Neural progenitor cell (in vitro differentiated cells): ENCODE measurements at regions not wholly inside any gene's neighbourhood (a gene's known extent, or its start where the extent isn't known, plus 50 kb on each side); places are given as distances from the start of the nearest gene placed in this dataset.

Source experiments
- DNase-seq: peaks from one replicate; pipeline ENCODE4 v3.0.0-alpha.2; 2016; ENCODE audit warnings: low spot score
- H2AFZ ChIP-seq: fragments of 200-600 bp; sonication (generic); replicated peaks from 2 replicates; pipeline ENCODE4 v1.6.1; 2016; ENCODE audit warnings: antibody characterized with exemption
- H3F3A ChIP-seq: fragments of 200-600 bp; sonication (generic); 2 replicates; pipeline ENCODE4 v1.6.1; 2016; ENCODE audit warnings: antibody characterized with exemption, low read depth
- H3K27ac ChIP-seq: fragments of 200-600 bp; sonication (generic); 2 replicates; pipeline ENCODE4 v1.5.1; 2016; ENCODE audit warnings: mild to moderate bottlenecking
- H3K27me3 ChIP-seq: fragments of 200-600 bp; sonication (generic); 2 replicates; pipeline ENCODE4 v1.6.1; 2016; ENCODE audit warnings: mild to moderate bottlenecking, moderate library complexity
- H3K36me3 ChIP-seq: fragments of 200-600 bp; sonication (generic); 2 replicates; pipeline ENCODE4 v1.5.1; 2016
- H3K4me1 ChIP-seq: fragments of 200-600 bp; sonication (generic); 2 replicates; pipeline ENCODE4 v1.6.1; 2016; ENCODE audit warnings: mixed run types
- H3K4me2 ChIP-seq: fragments of 200-600 bp; sonication (generic); 2 replicates; pipeline ENCODE4 v1.6.1; 2016
- H3K4me3 ChIP-seq: fragments of 200-600 bp; sonication (generic); 2 replicates; pipeline ENCODE4 v1.5.1; 2016
- H3K79me2 ChIP-seq: fragments of 200-600 bp; sonication (generic); 2 replicates; pipeline ENCODE4 v1.6.1; 2016; ENCODE audit warnings: low read depth
- H3K9ac ChIP-seq: fragments of 200-600 bp; sonication (generic); 2 replicates; pipeline ENCODE4 v1.6.1; 2016
- H3K9me3 ChIP-seq: fragments of 200-600 bp; sonication (generic); 2 replicates; pipeline ENCODE4 v1.5.1; 2016; ENCODE audit warnings: low read depth
- H4K20me1 ChIP-seq: fragments of 200-600 bp; sonication (generic); 2 replicates; pipeline ENCODE4 v1.6.1; 2016; ENCODE audit warnings: low read depth
- H3K27ac Mint-ChIP-seq: 3 replicates; pipeline ENCODE4 v1.8.0; 2021; ENCODE audit warnings: mixed read lengths
- H3K27me3 Mint-ChIP-seq: 2 replicates; pipeline ENCODE4 v1.8.0; 2022; ENCODE audit warnings: low read depth, mild to moderate bottlenecking, inconsistent platforms, moderate library complexity, mixed read lengths; ENCODE audit not compliant: insufficient read depth
- H3K36me3 Mint-ChIP-seq: 3 replicates; pipeline ENCODE4 v1.8.0; 2021; ENCODE audit warnings: mixed read lengths
- H3K4me1 Mint-ChIP-seq: 3 replicates; pipeline ENCODE4 v1.8.0; 2021; ENCODE audit warnings: mixed read lengths
- H3K4me3 Mint-ChIP-seq: 3 replicates; pipeline ENCODE4 v1.8.0; 2021; ENCODE audit warnings: mild to moderate bottlenecking, moderate library complexity, mixed read lengths
- H3K9me3 Mint-ChIP-seq: 3 replicates; pipeline ENCODE4 v1.8.0; 2020; ENCODE audit warnings: mixed read lengths
- EZH2 ChIP-seq: fragments of 200-600 bp; sonication (generic); IDR thresholded peaks from 2 replicates; pipeline ENCODE4 v1.6.1; 2017; ENCODE audit warnings: antibody characterized with exemption, mild to moderate bottlenecking, moderate library complexity
- EZH2phosphoT487 ChIP-seq: fragments of 200-600 bp; sonication (generic); IDR thresholded peaks from 2 replicates; pipeline ENCODE4 v1.6.1; 2017; ENCODE audit warnings: antibody characterized with exemption
- TF ChIP-seq, protein P1 (sequence below): fragments of 200-600 bp; sonication (generic); IDR thresholded peaks from 2 replicates; pipeline ENCODE4 v1.5.1; 2017; ENCODE audit warnings: antibody characterized with exemption, mild to moderate bottlenecking

DNA sequence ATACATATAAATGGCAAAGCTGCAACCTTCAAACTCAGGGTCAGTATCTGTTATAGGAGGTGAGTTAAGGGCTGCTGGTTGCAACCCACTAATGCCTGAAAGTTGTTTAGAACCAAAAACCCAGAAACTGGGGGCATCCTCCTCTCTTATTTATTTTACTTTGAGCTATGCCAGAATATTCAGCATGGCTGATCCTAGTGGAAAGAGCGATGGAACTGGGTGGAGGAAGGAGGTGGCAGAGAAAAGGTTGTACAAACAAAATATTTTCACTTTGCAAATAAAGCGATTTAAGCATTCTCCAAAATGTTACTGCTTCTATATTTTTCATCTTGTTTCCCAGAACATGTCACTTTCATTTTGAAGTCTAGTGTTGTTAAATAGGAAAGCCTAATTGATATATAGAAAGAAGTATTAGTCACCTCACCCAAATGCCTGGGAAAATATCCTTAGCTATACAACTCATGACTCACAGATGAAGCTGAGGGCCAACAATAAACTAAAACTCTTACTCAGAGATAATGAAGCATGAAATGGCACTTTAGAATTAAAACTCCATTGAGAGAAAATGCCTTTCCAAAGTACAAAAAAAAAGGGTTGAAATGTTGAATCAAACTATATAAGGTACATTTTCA is 251.4 kb upstream of the UBE2E3 start:
- no peak overlapping the region for H3K4me2 ChIP-seq

DNA sequence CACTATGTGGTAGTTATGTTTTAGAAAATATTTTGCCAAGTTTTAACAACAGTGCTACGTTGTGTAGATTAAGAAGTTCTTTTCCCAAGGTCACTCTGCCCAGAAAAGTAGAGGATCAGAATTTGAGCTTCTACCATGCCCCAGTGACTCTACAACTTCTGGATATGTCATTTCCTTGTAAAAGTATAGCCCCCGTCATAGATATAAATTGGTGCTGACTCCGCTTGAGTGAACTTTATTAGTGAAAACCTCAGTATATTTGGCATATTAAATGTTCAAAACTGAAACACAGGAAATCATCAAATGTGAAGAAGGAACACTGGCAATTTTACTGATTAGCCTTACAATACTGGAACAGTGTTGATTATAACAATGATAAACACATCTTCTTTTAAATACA is 256.7 kb upstream of the UBE2E3 start:
- Mint-ChIP-seq H3K9me3 (no peaks in the 10 kb centered on the region), H3K36me3 (no peaks in the 10 kb centered on the region), H3K4me1 (no peaks in the 10 kb centered on the region), H3K27me3 (no peaks in the 10 kb centered on the region), H3K27ac (no peak overlapping the region), H3K4me3 (no peak overlapping the region)
- no peak overlapping the region for H3K4me2 ChIP-seq
- no peaks in the 10 kb centered on the region for H3K27me3 ChIP-seq
- H3K4me3 ChIP-seq, result no peak overlapping the region
- no peaks in the 10 kb centered on the region for H3K36me3 ChIP-seq
- H3K9ac ChIP-seq, result no peak overlapping the region
- H3F3A ChIP-seq, result no peaks in the 10 kb centered on the region
- H4K20me1 ChIP-seq, result no peaks in the 10 kb centered on the region
- no peaks in the 10 kb centered on the region for H3K79me2 ChIP-seq
- no peaks in the 10 kb centered on the region for H3K4me1 ChIP-seq
- TF ChIP-seq EZH2 (no peak), EZH2phosphoT487 (no peak)
- TF ChIP-seq, protein P1, sequence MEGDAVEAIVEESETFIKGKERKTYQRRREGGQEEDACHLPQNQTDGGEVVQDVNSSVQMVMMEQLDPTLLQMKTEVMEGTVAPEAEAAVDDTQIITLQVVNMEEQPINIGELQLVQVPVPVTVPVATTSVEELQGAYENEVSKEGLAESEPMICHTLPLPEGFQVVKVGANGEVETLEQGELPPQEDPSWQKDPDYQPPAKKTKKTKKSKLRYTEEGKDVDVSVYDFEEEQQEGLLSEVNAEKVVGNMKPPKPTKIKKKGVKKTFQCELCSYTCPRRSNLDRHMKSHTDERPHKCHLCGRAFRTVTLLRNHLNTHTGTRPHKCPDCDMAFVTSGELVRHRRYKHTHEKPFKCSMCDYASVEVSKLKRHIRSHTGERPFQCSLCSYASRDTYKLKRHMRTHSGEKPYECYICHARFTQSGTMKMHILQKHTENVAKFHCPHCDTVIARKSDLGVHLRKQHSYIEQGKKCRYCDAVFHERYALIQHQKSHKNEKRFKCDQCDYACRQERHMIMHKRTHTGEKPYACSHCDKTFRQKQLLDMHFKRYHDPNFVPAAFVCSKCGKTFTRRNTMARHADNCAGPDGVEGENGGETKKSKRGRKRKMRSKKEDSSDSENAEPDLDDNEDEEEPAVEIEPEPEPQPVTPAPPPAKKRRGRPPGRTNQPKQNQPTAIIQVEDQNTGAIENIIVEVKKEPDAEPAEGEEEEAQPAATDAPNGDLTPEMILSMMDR, result no peak
- no peak for DNase-seq
- H3K9me3 ChIP-seq, result no peaks in the 10 kb centered on the region
- no peak overlapping the region for H2AFZ ChIP-seq
- H3K27ac ChIP-seq, result no peak overlapping the region

More for the DNA sequence above, 251.4 kb upstream of the UBE2E3 start:
- H2AFZ ChIP-seq, result no peak overlapping the region
- H3K36me3 Mint-ChIP-seq, result no peaks in the 10 kb centered on the region
- no peak overlapping the region for H3K9ac ChIP-seq
- no peaks in the 10 kb centered on the region for H3K36me3 ChIP-seq
- H3K4me1 Mint-ChIP-seq, result peaks cover 3% of the 10 kb centered on the region
- H3K27ac ChIP-seq, result no peak overlapping the region
- no peaks in the 10 kb centered on the region for H4K20me1 ChIP-seq
- H3K27me3 Mint-ChIP-seq, result no peaks in the 10 kb centered on the region
- DNase-seq, result no peak
- H3K9me3 ChIP-seq, result no peaks in the 10 kb centered on the region
- H3K9me3 Mint-ChIP-seq, result no peaks in the 10 kb centered on the region
- H3K27ac Mint-ChIP-seq, result no peak overlapping the region
- H3K4me3 ChIP-seq, result no peak overlapping the region
- no peaks in the 10 kb centered on the region for H3F3A ChIP-seq
- H3K27me3 ChIP-seq, result no peaks in the 10 kb centered on the region
- H3K4me3 Mint-ChIP-seq, result no peak overlapping the region
- no peaks in the 10 kb centered on the region for H3K79me2 ChIP-seq
- no peaks in the 10 kb centered on the region for H3K4me1 ChIP-seq
- TF ChIP-seq, protein P1, result no peak
- TF ChIP-seq EZH2phosphoT487, result no peak
- no peak for TF ChIP-seq EZH2

DNA sequence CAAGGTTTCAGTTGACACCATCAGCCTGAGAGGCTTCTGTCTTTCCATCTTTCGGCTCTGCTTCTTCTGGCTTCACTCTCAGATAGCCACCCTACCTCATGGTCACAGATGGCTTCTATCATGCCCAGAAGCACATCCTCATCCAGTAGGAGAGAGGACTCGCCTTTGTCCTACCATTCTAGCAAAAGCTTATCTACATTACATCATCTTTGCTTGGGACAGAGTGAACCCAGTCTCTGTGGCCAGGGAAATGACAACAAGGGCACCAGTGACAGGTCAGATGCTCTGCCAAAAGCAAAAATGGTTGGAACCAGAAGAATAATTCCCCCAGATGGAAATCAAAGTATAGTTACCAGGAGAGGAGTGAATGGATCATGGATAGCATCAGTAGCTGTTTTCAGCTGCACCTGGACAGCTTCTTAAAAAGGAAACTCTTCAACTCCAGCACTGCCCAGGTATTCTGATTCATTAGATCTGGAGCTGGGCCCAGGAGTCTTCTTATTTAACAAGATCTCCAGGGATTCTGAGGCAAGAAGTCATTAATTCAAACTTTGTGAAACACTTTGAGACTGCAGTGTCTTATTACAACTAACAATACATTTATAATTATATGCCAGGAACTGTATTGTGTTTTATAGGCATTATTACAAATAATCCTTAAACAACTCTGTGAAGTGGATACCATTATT is 257.7 kb upstream of the UBE2E3 start:
- DNase-seq, result no peak
- Mint-ChIP-seq H3K9me3 (no peaks in the 10 kb centered on the region), H3K36me3 (no peaks in the 10 kb centered on the region), H3K27ac (no peak overlapping the region), H3K4me1 (no peaks in the 10 kb centered on the region), H3K27me3 (no peaks in the 10 kb centered on the region), H3K4me3 (no peak overlapping the region)
- TF ChIP-seq, protein P1, result no peak
- TF ChIP-seq EZH2phosphoT487 (no peak), EZH2 (no peak)
- Histone ChIP-seq H3K9ac (no peak overlapping the region), H2AFZ (no peak overlapping the region), H3K4me1 (no peaks in the 10 kb centered on the region), H3K4me3 (no peak overlapping the region), H3K9me3 (no peaks in the 10 kb centered on the region), H3K27me3 (no peaks in the 10 kb centered on the region), H3F3A (no peaks in the 10 kb centered on the region), H4K20me1 (no peaks in the 10 kb centered on the region), H3K27ac (no peak overlapping the region), H3K79me2 (no peaks in the 10 kb centered on the region), H3K4me2 (no peak overlapping the region), H3K36me3 (no peaks in the 10 kb centered on the region)
